Thoracic aorta (tissue), 2 donors: ENCODE measurements at regions not wholly inside any gene's neighbourhood (a gene's known extent, or its start where the extent isn't known, plus 50 kb on each side); places are given as distances from the start of the nearest gene placed in this dataset.

ENCODE experiments used
- ATAC-seq: fragments of 150-250 bp; one replicate; pipeline ENCODE4 v1.8.0; 2017; ENCODE audit warnings: low read depth; ENCODE audit not compliant: insufficient number of reproducible peaks, low FRiP score
- DNase-seq: peaks from one replicate; pipeline ENCODE4 v3.0.0-alpha.2; 2020; ENCODE audit warnings: low spot score
- H3K27ac ChIP-seq, 2 donors: fragments of 200-600 bp; sonication (generic); 1 replicate in 1 of 2; 2 replicates in 1 of 2; pipeline ENCODE4 v1.5.1; 2016; ENCODE audit warnings: mild to moderate bottlenecking in 2 of 2, moderate library complexity in 2 of 2
- H3K27me3 ChIP-seq: fragments of 200-600 bp; sonication (generic); replicated peaks from 2 replicates; pipeline ENCODE4 v1.6.0; 2016; ENCODE audit warnings: mild to moderate bottlenecking; ENCODE audit not compliant: insufficient read depth
- H3K36me3 ChIP-seq: fragments of 200-600 bp; sonication (generic); one replicate; pipeline ENCODE4 v1.5.1; 2016
- H3K4me1 ChIP-seq, 2 donors: fragments of 200-600 bp; sonication (generic); 1 replicate in 1 of 2; 2 replicates in 1 of 2; pipeline versions ENCODE4 v1.5.1 to v1.6.0; 2016; ENCODE audit warnings: low read depth in 2 of 2, mild to moderate bottlenecking in 1 of 2; ENCODE audit not compliant: control insufficient read depth in 1 of 2
- H3K4me3 ChIP-seq: fragments of 200-600 bp; sonication (generic); 2 replicates; pipeline ENCODE4 v1.5.1; 2016; ENCODE audit warnings: mild to moderate bottlenecking
- H3K9me3 ChIP-seq: fragments of 200-600 bp; sonication (generic); 2 replicates; pipeline ENCODE4 v1.5.1; 2016
- CTCF ChIP-seq: fragments of 200-600 bp; sonication (generic); IDR thresholded peaks from one replicate; pipeline ENCODE4 v1.5.1; 2019; ENCODE audit warnings: antibody characterized with exemption

GRCh38 chr15:62833646-62834045, 208.9 kb upstream of the TPM1 start:
- DNase-seq (no peak), ATAC-seq (no peak)
- no peak for TF ChIP-seq CTCF
- Histone ChIP-seq H3K27ac (no peak overlapping the region), H3K4me1 (no peaks in the 10 kb centered on the region), H3K36me3 (peaks cover 35% of the 10 kb centered on the region), H3K9me3 (no peaks in the 10 kb centered on the region), H3K4me3 (no peak overlapping the region), H3K27me3 (no peaks in the 10 kb centered on the region)

DNA sequence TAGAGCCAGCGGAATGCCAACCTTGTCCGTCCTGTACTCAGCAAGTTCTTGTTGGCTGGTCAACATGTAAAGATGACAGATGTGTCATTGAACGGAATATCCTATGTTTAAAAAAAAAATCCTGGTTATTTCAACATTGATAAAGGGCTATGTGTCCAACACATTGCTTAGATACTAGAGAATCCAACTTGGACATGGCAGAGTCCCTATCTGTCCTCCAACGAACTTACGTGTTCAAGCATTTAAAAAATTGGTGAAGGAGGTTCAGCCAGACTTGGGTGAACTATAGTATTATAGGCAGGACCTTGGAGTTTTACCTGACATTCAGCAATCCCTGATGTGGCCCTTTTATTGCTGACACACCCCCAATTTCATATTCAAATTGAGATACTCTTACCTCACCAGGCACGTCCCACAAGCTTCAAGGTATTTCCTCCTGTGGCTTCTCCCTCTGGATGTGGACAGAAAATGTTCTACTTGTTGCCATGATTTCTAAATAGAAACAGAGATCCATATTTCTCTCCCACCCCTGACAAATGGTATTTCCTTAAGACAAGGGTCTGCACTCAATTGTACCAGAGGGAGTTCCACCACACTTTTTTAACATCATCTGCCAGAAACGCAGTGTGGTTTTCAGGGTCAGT, 207.7 kb upstream of the TPM1 start:
- Histone ChIP-seq H3K36me3 (peaks cover 42% of the 10 kb centered on the region), H3K9me3 (no peaks in the 10 kb centered on the region), H3K27ac (no peak overlapping the region), H3K4me1 (no peaks in the 10 kb centered on the region), H3K27me3 (no peaks in the 10 kb centered on the region), H3K4me3 (no peak overlapping the region)
- ATAC-seq, result no peak
- no peak for DNase-seq
- TF ChIP-seq CTCF, result no peak

DNA sequence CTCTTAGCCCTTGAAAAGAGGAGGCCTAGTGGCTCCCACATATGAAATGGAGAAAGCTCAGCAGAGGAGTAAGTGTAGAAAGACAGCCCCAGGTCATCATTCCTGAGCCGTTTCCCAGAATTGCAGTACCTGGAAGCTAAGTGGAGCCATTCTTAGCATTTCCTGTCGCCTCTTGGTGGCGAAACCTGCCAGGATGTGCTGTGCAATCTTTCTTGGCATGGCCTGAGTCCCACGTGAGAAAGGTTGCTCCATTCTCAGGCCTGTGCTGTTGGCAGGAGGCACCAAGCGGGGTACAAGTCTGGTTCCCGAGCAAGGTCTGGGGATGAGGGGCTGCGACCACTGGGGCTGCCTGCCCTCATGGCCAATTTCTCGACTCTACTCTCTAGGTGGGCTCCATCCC, 207.2 kb upstream of the TPM1 start:
- no peak for ATAC-seq
- Histone ChIP-seq H3K9me3 (no peaks in the 10 kb centered on the region), H3K4me3 (no peak overlapping the region), H3K27me3 (no peaks in the 10 kb centered on the region), H3K36me3 (peaks cover 47% of the 10 kb centered on the region), H3K4me1 (no peaks in the 10 kb centered on the region), H3K27ac (no peak overlapping the region)
- DNase-seq, result no peak
- TF ChIP-seq CTCF, result no peak

DNA sequence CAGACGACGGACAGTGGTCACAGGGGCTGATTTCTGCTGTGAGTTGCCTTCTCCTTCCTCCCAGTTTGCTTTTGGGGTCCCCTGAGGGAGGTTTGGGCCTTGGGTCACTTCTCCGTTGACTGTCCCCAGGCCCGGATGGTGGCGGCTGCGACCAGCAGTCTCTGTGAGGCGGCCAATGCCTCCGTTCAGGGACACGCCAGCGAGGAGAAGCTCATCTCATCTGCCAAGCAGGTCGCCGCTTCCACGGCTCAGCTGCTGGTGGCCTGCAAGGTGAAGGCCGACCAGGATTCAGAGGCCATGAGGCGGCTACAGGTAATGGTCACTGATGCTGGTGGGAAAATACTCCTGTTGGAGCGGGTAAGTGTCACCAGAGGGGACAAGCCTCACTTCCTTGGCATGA, 206.8 kb upstream of the TPM1 start:
- Histone ChIP-seq H3K27me3 (no peaks in the 10 kb centered on the region), H3K36me3 (peaks cover 51% of the 10 kb centered on the region), H3K9me3 (no peaks in the 10 kb centered on the region), H3K4me3 (no peak overlapping the region), H3K4me1 (no peaks in the 10 kb centered on the region), H3K27ac (no peak overlapping the region)
- TF ChIP-seq CTCF, result no peak
- DNase-seq, result no peak
- no peak for ATAC-seq

DNA sequence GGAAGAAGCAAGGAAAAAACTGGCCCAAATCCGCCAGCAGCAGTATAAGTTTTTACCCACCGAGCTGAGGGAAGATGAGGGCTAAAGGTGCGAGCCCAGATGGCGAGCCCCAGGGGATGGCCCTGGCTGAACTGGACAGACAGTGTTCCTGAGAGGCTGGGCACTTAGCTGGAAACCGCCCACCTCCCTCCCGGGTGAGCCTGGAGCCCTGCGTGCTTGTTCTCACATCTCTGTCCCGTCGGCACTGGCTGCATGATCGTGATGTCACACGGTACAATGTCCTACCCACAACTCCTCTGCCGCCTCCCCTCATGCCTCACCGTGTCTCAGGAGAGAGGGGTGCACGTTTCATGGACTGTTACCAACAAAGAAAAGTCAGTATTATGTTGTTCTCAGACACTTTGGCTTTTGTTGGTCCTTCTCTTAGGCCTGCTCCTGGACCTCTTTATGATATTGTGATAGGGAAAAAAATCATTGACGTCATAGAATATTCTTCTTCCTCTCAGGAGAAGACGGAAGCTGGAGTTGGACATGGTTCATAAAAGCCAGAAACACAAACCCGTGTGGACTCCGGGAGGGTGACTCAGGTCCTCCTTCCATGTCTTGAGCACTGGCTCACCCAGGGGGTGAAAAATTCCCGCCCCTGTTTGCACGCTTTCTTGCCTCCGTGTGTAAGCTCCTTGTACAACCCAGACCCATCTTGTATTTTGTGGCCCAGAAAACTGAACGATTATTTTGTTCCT, 201.8 kb upstream of the TPM1 start:
- ATAC-seq, result no peak
- Histone ChIP-seq H3K27ac (no peak overlapping the region), H3K4me1 (peaks cover 0 to 14% of the 10 kb centered on the region in 2 donors), H3K4me3 (no peak overlapping the region), H3K36me3 (peaks cover 36% of the 10 kb centered on the region), H3K27me3 (no peaks in the 10 kb centered on the region), H3K9me3 (no peaks in the 10 kb centered on the region)
- no peak for DNase-seq
- no peak for TF ChIP-seq CTCF
